ENCODE measurements at regions not wholly inside any gene's neighbourhood (a gene's known extent, or its start where the extent isn't known, plus 50 kb on each side); places are given as distances from the start of the nearest gene placed in this dataset.

GRCh38 chr2:41694536-41695049 is 353.2 kb upstream of the PKDCC start:
- TF ChIP-seq CTCF (IDR thresholded peaks at IDR 0.05) (no peak), EP300 (IDR thresholded peaks at IDR 0.05) (no peak), POLR2A (IDR thresholded peaks at IDR 0.05) (no peak)

Measured in sigmoid colon (tissue), 4 donors.